Endothelial cell of umbilical vein (primary cell): ENCODE measurements at regions not wholly inside any gene's neighbourhood (a gene's known extent, or its start where the extent isn't known, plus 50 kb on each side); places are given as distances from the start of the nearest gene placed in this dataset.

Experiments
- BruUV-seq: library from RNA; stranded (reverse); fragments of 400-500 nt; replicated peaks from 2 replicates; lab custom pipeline; 2021; lab: Mats Ljungman, UMichigan
- CTCF ChIA-PET: fragments of 300-600, 350-600 bp; sonication (Branson Sonifier 250); formaldehyde crosslinking; loops from one replicate; lab custom pipeline; 2021; ENCODE audit warnings: antibody characterized with exemption, inconsistent platforms; lab: Charles Lee
- POLR2A ChIA-PET: fragments of 300-600, 350-600 bp; sonication (Branson Sonifier 250); formaldehyde crosslinking; loops from one replicate; lab custom pipeline; 2021; ENCODE audit warnings: antibody characterized with exemption, inconsistent platforms; lab: Charles Lee
- DNase-seq: peaks from one replicate; pipeline ENCODE4 v3.0.0-alpha.2; 2011; ENCODE audit warnings: low read depth, low spot score
- FAIRE-seq: peaks from 2 replicates; lab custom pipeline; 2011; peaks lifted over from hg19 to GRCh38; lab: Jason Lieb, UNC
- H2AFZ ChIP-seq: 2 replicates; pipeline ENCODE4 v1.6.0; 2012; ENCODE audit warnings: low read depth, low read length, control low read depth, inconsistent platforms
- H3K27ac ChIP-seq: 2 replicates; pipeline ENCODE4 v1.5.1; 2011; ENCODE audit warnings: low read depth, mild to moderate bottlenecking, control low read depth, low read length, moderate library complexity; ENCODE audit not compliant: insufficient read depth
- H3K27me3 ChIP-seq, 2 experiments: 2 replicates each; pipeline versions ENCODE4 v1.6.0 to v1.6.1; 2011; ENCODE audit warnings: low read length in 2 of 2, mixed read lengths in 1 of 2; ENCODE audit not compliant: control insufficient read depth in 2 of 2, insufficient read depth in 2 of 2
- H3K36me3 ChIP-seq, 2 experiments: 2 replicates in 1 of 2; 3 replicates in 1 of 2; pipeline ENCODE4 v1.5.1; 2011; ENCODE audit warnings: low read length in 2 of 2, mild to moderate bottlenecking in 1 of 2, moderate library complexity in 1 of 2; ENCODE audit not compliant: control insufficient read depth in 2 of 2, insufficient read depth in 2 of 2; ENCODE audit errors: extremely low read depth in 1 of 2
- H3K4me1 ChIP-seq: 3 replicates; pipeline ENCODE4 v1.5.1; 2011; ENCODE audit warnings: mild to moderate bottlenecking, low read length; ENCODE audit not compliant: control insufficient read depth, insufficient read depth; ENCODE audit errors: extremely low read depth
- H3K4me2 ChIP-seq: 2 replicates; pipeline ENCODE4 v1.6.1; 2011; ENCODE audit warnings: low read length, control low read depth, mixed read lengths; ENCODE audit not compliant: insufficient read depth
- H3K4me3 ChIP-seq, 3 experiments: fragments of 200-600 bp in 1 of 3; sonication (generic), shearing (Covaris generic) in 1 of 3; replicated peaks in 1 of 3; 2 replicates each; pipeline ENCODE4 v1.5.1; 2011 to 2016; ENCODE audit warnings: control low read depth in 3 of 3, low read length in 3 of 3, mild to moderate bottlenecking in 2 of 3, inconsistent platforms in 1 of 3, low read depth in 1 of 3, moderate library complexity in 1 of 3; ENCODE audit not compliant: insufficient read depth in 1 of 3
- H3K79me2 ChIP-seq: 2 replicates; pipeline ENCODE4 v1.6.0; 2012; ENCODE audit warnings: low read length, inconsistent platforms; ENCODE audit not compliant: control insufficient read depth, insufficient read depth
- H3K9ac ChIP-seq: replicated peaks from 2 replicates; pipeline ENCODE3; 2011; ENCODE audit warnings: low read length, control low read depth; ENCODE audit not compliant: insufficient read depth; ENCODE audit errors: extremely low read depth
- H3K9me1 ChIP-seq: replicated peaks from 3 replicates; pipeline ENCODE4 v1.6.0; 2011; ENCODE audit warnings: mild to moderate bottlenecking, low read length; ENCODE audit not compliant: control insufficient read depth, insufficient read depth; ENCODE audit errors: extremely low read depth
- H3K9me3 ChIP-seq: replicated peaks from 2 replicates; pipeline ENCODE4 v1.5.1; 2012; ENCODE audit warnings: low read length, inconsistent platforms; ENCODE audit not compliant: control insufficient read depth, insufficient read depth
- H4K20me1 ChIP-seq: replicated peaks from 2 replicates; pipeline ENCODE3; 2011; ENCODE audit warnings: mild to moderate bottlenecking, low read length; ENCODE audit not compliant: control insufficient read depth, insufficient read depth; ENCODE audit errors: extremely low read depth
- CTCF ChIP-seq, 2 donors: IDR thresholded peaks; 1 replicate in 1 of 2; 2 replicates in 1 of 2; pipeline ENCODE4 v1.5.1; 2011; ENCODE audit warnings: low read length in 2 of 2, mild to moderate bottlenecking in 2 of 2, moderate library complexity in 2 of 2, control low read depth in 1 of 2, inconsistent platforms in 1 of 2, low read depth in 1 of 2; ENCODE audit not compliant: insufficient read depth in 1 of 2; ENCODE audit errors: extremely low read depth in 1 of 2
- EZH2 ChIP-seq: IDR thresholded peaks from 2 replicates; pipeline ENCODE4 v1.6.1; 2012; ENCODE audit warnings: borderline replicate concordance, low read depth, mild to moderate bottlenecking, moderate library complexity, low read length, inconsistent platforms; ENCODE audit not compliant: severe bottlenecking
- FOS ChIP-seq: IDR thresholded peaks from 2 replicates; pipeline ENCODE4 v1.6.1; 2011; ENCODE audit warnings: mild to moderate bottlenecking, low read length, moderate library complexity, borderline replicate concordance; ENCODE audit not compliant: insufficient read depth
- GATA2 ChIP-seq: IDR thresholded peaks from 2 replicates; pipeline ENCODE4 v1.7.0; 2011; ENCODE audit warnings: low read depth, mild to moderate bottlenecking, moderate library complexity, mixed read lengths, low read length; ENCODE audit not compliant: insufficient read length, insufficient read depth
- JUN ChIP-seq: IDR thresholded peaks from 2 replicates; pipeline ENCODE4 v1.6.1; 2011; ENCODE audit warnings: borderline replicate concordance, low read depth; ENCODE audit not compliant: insufficient read length, insufficient read depth
- MAX ChIP-seq: IDR thresholded peaks from 2 replicates; pipeline ENCODE4 v1.6.1; 2011; ENCODE audit not compliant: insufficient read depth, insufficient read length
- MYC ChIP-seq: IDR thresholded peaks from one replicate; pipeline ENCODE4 v1.6.1; 2011; ENCODE audit warnings: mild to moderate bottlenecking, low read depth, low read length
- POLR2A ChIP-seq: IDR thresholded peaks from 2 replicates; pipeline ENCODE4 v1.6.1; 2012; ENCODE audit warnings: low read depth, mild to moderate bottlenecking, control low read depth, low read length
- POLR2AphosphoS5 ChIP-seq: IDR thresholded peaks from 2 replicates; pipeline ENCODE4 v1.6.1; 2012; ENCODE audit warnings: low read depth, mild to moderate bottlenecking, control low read depth, low read length, moderate library complexity; ENCODE audit not compliant: insufficient read depth
- dilution Hi-C: fragments of 300-500 bp; cut with MboI; formaldehyde crosslinking; loops from one replicate; pipeline ENCODE4 v1.15.0; 2019; ENCODE audit warnings: low sequenced_read_pairs; ENCODE audit not compliant: extremely low pct_ligation_motif_present
- intact Hi-C: fragments of 100-400 bp; cut with micrococcal nuclease; formaldehyde crosslinking; loops from one replicate; pipeline ENCODE4 v1.10.0; 2022

- no TSS peak for BruUV-seq
- H3K27ac ChIP-seq: no peak overlapping the region
- H2AFZ ChIP-seq: no peak overlapping the region
- peaks cover 32% of the 10 kb centered on the region for H3K79me2 ChIP-seq
- intact Hi-C loops (no loop called here), dilution Hi-C loops (no loop called here)
- H3K4me1 ChIP-seq: no peaks in the 10 kb centered on the region
- H3K4me2 ChIP-seq: no peak overlapping the region
- DNase-seq (no peak), FAIRE-seq (no peak)
- H3K9me3 ChIP-seq: no peaks in the 10 kb centered on the region
- peaks cover 2% of the 10 kb centered on the region for H4K20me1 ChIP-seq
- H3K9ac ChIP-seq: no peak overlapping the region
- ChIA-PET POLR2A (no interaction called here), CTCF (interaction anchor here (1.0 to 1.4 kb wide), 2 partner anchors 9 to 23 kb away, joined by 3 read pairs; no protein-coding TSS in a partner anchor)
- TF ChIP-seq MYC: no peak
- no peak for TF ChIP-seq GATA2
- TF ChIP-seq EZH2: no peak
- TF ChIP-seq POLR2AphosphoS5: no peak
- no peak for TF ChIP-seq POLR2A
- TF ChIP-seq FOS: no peak
- no peak for TF ChIP-seq MAX
- no peak for TF ChIP-seq CTCF (IDR thresholded peaks at IDR 0.05; ENCODE audit: extremely low read depth in 1 of 2, insufficient read depth in 1 of 2, low read depth in 1 of 2, low read length in 2 of 2)
- no peak for TF ChIP-seq JUN
- H3K36me3 ChIP-seq: peaks cover 0 to 11% of the 10 kb centered on the region in 2 experiments
- H3K27me3 ChIP-seq: no peaks in the 10 kb centered on the region
- no peaks in the 10 kb centered on the region for H3K9me1 ChIP-seq
- H3K4me3 ChIP-seq: no peak overlapping the region
Measured at GRCh38 chr22:42208362-42208761, 62.1 kb downstream of the TCF20 start.
